ENCODE measurements at regions not wholly inside any gene's neighbourhood (a gene's known extent, or its start where the extent isn't known, plus 50 kb on each side); places are given as distances from the start of the nearest gene placed in this dataset.

GRCh38 chr5:172584638-172585037, 56.4 kb upstream of the NEURL1B start:
- H3K27me3 ChIP-seq (replicated peaks in 1 of 4; ENCODE audit: control insufficient read depth in 3 of 4, extremely low read depth in 1 of 4, insufficient read depth in 3 of 4, low read length in 3 of 4): peaks cover 0 to 4% (median 4%) of the 10 kb centered on the region in 4 experiments; a peak in 1 of 7 replicates
- no peak for TF ChIP-seq MAFK (IDR thresholded peaks at IDR 0.05; ENCODE audit: low read depth, low read length)
- no peak for TF ChIP-seq HDAC6 (IDR thresholded peaks at IDR 0.05; ENCODE audit: low read depth, low read length)
- no peak for TF ChIP-seq CHD2 (IDR thresholded peaks at IDR 0.05; ENCODE audit: low read length)
- TF ChIP-seq EGR1 (IDR thresholded peaks at IDR 0.05; ENCODE audit: borderline replicate concordance, low read depth, low read length): no peak
- TF ChIP-seq JUND (IDR thresholded peaks at IDR 0.05; ENCODE audit: low read length): no peak
- no peak for TF ChIP-seq SP1 (IDR thresholded peaks at IDR 0.05; ENCODE audit: low read depth, low read length)
- TF ChIP-seq GTF2F1 (IDR thresholded peaks at IDR 0.05; ENCODE audit: borderline replicate concordance, low read depth, low read length): no peak
- no peak for TF ChIP-seq ASH2L (IDR thresholded peaks at IDR 0.05; ENCODE audit: low read length)
- TF ChIP-seq POLR2A (IDR thresholded peaks at IDR 0.05; ENCODE audit: control extremely low read depth in 1 of 2, low read depth in 2 of 2, low read length in 2 of 2): no peak
- TF ChIP-seq BRCA1 (IDR thresholded peaks at IDR 0.05; ENCODE audit: low read depth, low read length): no peak
- no peak for TF ChIP-seq SIN3A (conservative IDR thresholded peaks at IDR 0.05 in 1 of 2, IDR thresholded peaks at IDR 0.05 in 1 of 2; ENCODE audit: low read depth in 1 of 2, low read length in 2 of 2)
- no peak for TF ChIP-seq RNF2 (IDR thresholded peaks at IDR 0.05; ENCODE audit: borderline replicate concordance, low read depth, low read length, missing control alignments, poor library complexity, severe bottlenecking)
- no peak for TF ChIP-seq POU5F1 (IDR thresholded peaks at IDR 0.05; ENCODE audit: low read depth, low read length)
- no peak for TF ChIP-seq NRF1 (IDR thresholded peaks at IDR 0.05; ENCODE audit: low read depth, low read length)
- no peak for TF ChIP-seq POLR2AphosphoS5 (IDR thresholded peaks at IDR 0.05; ENCODE audit: low read depth, low read length)
- no peak for TF ChIP-seq TAF1 (IDR thresholded peaks at IDR 0.05; ENCODE audit: low read depth, low read length)
- TF ChIP-seq SP4 (IDR thresholded peaks at IDR 0.05; ENCODE audit: low read length): no peak

More at GRCh38 chr5:172584638-172585037, 56.4 kb upstream of the NEURL1B start:
- ChIA-PET CTCF (ENCODE audit: partially characterized antibody) (interaction anchor here (0.7 to 1.6 kb wide), 4 partner anchors 14 to 86 kb away, joined by 3 to 5 read pairs (median 4); no protein-coding TSS in a partner anchor), POLR2A (ENCODE audit: partially characterized antibody) (no interaction called here)
- H4K20me1 ChIP-seq (replicated peaks in 1 of 2; ENCODE audit: control insufficient read depth in 1 of 2, insufficient read depth in 2 of 2, low read length in 2 of 2): peaks cover 0 to 2% of the 10 kb centered on the region in 2 experiments
- FAIRE-seq (no peak), DNase-seq (ENCODE audit: low read depth in 1 of 2, low spot score in 2 of 2) (no peak)
- 0 out of 2 replicates have a peak overlapping the region, but pooled peaks have one; percentile 1 for H3K18ac ChIP-seq (ENCODE audit: extremely low read depth, low read length)
- H3K23ac ChIP-seq (ENCODE audit: insufficient read length): no peak overlapping the region
- no peak overlapping the region for H2BK120ac ChIP-seq (replicated peaks; ENCODE audit: low read depth, low read length)
- peaks cover 4 to 26% (median 13%) of the 10 kb centered on the region in 4 experiments for H3K4me1 ChIP-seq (replicated peaks in 1 of 4; ENCODE audit: control insufficient read depth in 3 of 4, insufficient read depth in 4 of 4, low read length in 3 of 4)
- no peak overlapping the region for H3K56ac ChIP-seq (replicated peaks; ENCODE audit: insufficient read length, low read depth, low read length)
- H3K4me3 ChIP-seq (ENCODE audit: extremely low read depth in 1 of 4, insufficient read depth in 2 of 4, low read depth in 3 of 4, low read length in 4 of 4): no peak overlapping the region
- H3K9me3 ChIP-seq (ENCODE audit: insufficient read depth in 2 of 2, low read depth in 1 of 2, low read length in 1 of 2): no peaks in the 10 kb centered on the region
- no peaks in the 10 kb centered on the region for H3K23me2 ChIP-seq (ENCODE audit: low read depth, low read length)
- H3K27ac ChIP-seq (ENCODE audit: low read depth, low read length): no peak overlapping the region
- H2BK5ac ChIP-seq (ENCODE audit: low read depth, low read length): no peak overlapping the region
- H2BK15ac ChIP-seq (ENCODE audit: low read length): peak overlapping the region; percentile 50; the same call in 1 of the 2 replicates
- H2BK12ac ChIP-seq (ENCODE audit: low read depth, low read length): no peak overlapping the region; the same call in 1 of the 2 replicates
- no peak overlapping the region for H4K8ac ChIP-seq (ENCODE audit: extremely low read depth, insufficient read depth, low read length)
- H2BK20ac ChIP-seq (ENCODE audit: low read length): peak overlapping the region; percentile 49; the same call in 1 of the 2 replicates
- no peak overlapping the region for H3K9ac ChIP-seq (replicated peaks in 1 of 4; ENCODE audit: extremely low read depth in 1 of 4, low read depth in 3 of 4, low read length in 3 of 4)
- H3K4ac ChIP-seq (replicated peaks; ENCODE audit: insufficient read length, low read depth, low read length): no peak overlapping the region
- no peaks in the 10 kb centered on the region for H3K36me3 ChIP-seq (ENCODE audit: control insufficient read depth in 2 of 4, insufficient read depth in 4 of 4, low read length in 3 of 4)
- no peak overlapping the region for H4K5ac ChIP-seq (ENCODE audit: insufficient read length, low read depth, low read length)
- H3K79me2 ChIP-seq (ENCODE audit: control insufficient read depth in 1 of 2, insufficient read depth in 2 of 2, low read length in 2 of 2): no peaks in the 10 kb centered on the region
- H2AK5ac ChIP-seq (ENCODE audit: low read depth, low read length): no peak overlapping the region
- WGBS, 2 experiments (ENCODE audit: extremely low coverage in 1 of 2, insufficient coverage in 1 of 2, insufficient read length in 1 of 2, insufficient replicate concordance in 2 of 2, low coverage in 1 of 2, low lambda C conversion rate in 2 of 2, missing lambda C conversion rate in 1 of 2): 80% methylated on average over 8 of the region's 8 CpGs; no CpG with 5 or more reads in 1 of the 2 experiments
- no peaks in the 10 kb centered on the region for H3K79me1 ChIP-seq (ENCODE audit: low read depth, low read length)
- H4K91ac ChIP-seq (replicated peaks; ENCODE audit: insufficient read length, low read length): no peak overlapping the region
- no peak overlapping the region for H3K4me2 ChIP-seq (ENCODE audit: insufficient read depth in 1 of 2, low read depth in 2 of 2, low read length in 2 of 2)
- H2AFZ ChIP-seq (ENCODE audit: low read length): no peak overlapping the region
- H3K14ac ChIP-seq (ENCODE audit: insufficient read length): no peak overlapping the region

All from H1 (cell line).